Endodermal cell (in vitro differentiated cells): ENCODE measurements at regions not wholly inside any gene's neighbourhood (a gene's known extent, or its start where the extent isn't known, plus 50 kb on each side); places are given as distances from the start of the nearest gene placed in this dataset.

ENCODE experiments used
- DNase-seq: peaks from one replicate; pipeline ENCODE4 v3.0.0-alpha.2; 2017
- H3K27ac ChIP-seq: 2 replicates; pipeline ENCODE4 v1.5.1; 2013; ENCODE audit warnings: mild to moderate bottlenecking, low read depth, low read length, moderate library complexity
- H3K27me3 ChIP-seq: 2 replicates; pipeline ENCODE4 v1.6.1; 2013; ENCODE audit warnings: mild to moderate bottlenecking, low read length, moderate library complexity; ENCODE audit not compliant: insufficient read depth, control insufficient read depth, poor library complexity, severe bottlenecking
- H3K36me3 ChIP-seq: 2 replicates; pipeline ENCODE4 v1.7.0; 2013; ENCODE audit warnings: mild to moderate bottlenecking, low read length, moderate library complexity; ENCODE audit not compliant: control insufficient read depth, insufficient read depth
- H3K4me1 ChIP-seq: one replicate; pipeline ENCODE4 v1.7.0; 2013; ENCODE audit warnings: low read length; ENCODE audit not compliant: control insufficient read depth, insufficient read depth
- H3K4me3 ChIP-seq: 2 replicates; pipeline ENCODE4 v1.5.1; 2013; ENCODE audit warnings: mild to moderate bottlenecking, low read length, moderate library complexity
- H3K9ac ChIP-seq: 2 replicates; pipeline ENCODE4 v1.6.1; 2013; ENCODE audit warnings: mild to moderate bottlenecking, low read length, moderate library complexity; ENCODE audit not compliant: poor library complexity, severe bottlenecking; ENCODE audit errors: extremely low read depth
- H3K9me3 ChIP-seq: 2 replicates; pipeline ENCODE4 v1.6.1; 2013; ENCODE audit warnings: mild to moderate bottlenecking, low read length, moderate library complexity; ENCODE audit not compliant: control insufficient read depth
- H3K27ac Mint-ChIP-seq: 2 replicates; pipeline ENCODE4 v1.8.0; 2020; ENCODE audit warnings: mixed read lengths
- H3K27me3 Mint-ChIP-seq: 2 replicates; pipeline ENCODE4 v1.8.0; 2021; ENCODE audit warnings: mild to moderate bottlenecking, mixed read lengths; ENCODE audit not compliant: insufficient read depth
- H3K36me3 Mint-ChIP-seq: 2 replicates; pipeline ENCODE4 v1.8.0; 2020; ENCODE audit warnings: low read depth, mixed read lengths
- H3K4me1 Mint-ChIP-seq: 2 replicates; pipeline ENCODE4 v1.8.0; 2020; ENCODE audit warnings: mixed read lengths
- H3K4me3 Mint-ChIP-seq: 2 replicates; pipeline ENCODE4 v1.8.0; 2020; ENCODE audit warnings: mild to moderate bottlenecking, moderate library complexity, mixed read lengths
- H3K9me3 Mint-ChIP-seq: 2 replicates; pipeline ENCODE4 v1.8.0; 2020; ENCODE audit warnings: mild to moderate bottlenecking, mixed read lengths
- WGBS, 2 experiments: methylation state at CpG; one replicate each; pipeline versions ENCODE4 v1.1.5 to v1.1.7; 2013; ENCODE audit warnings: missing lambda C conversion rate in 2 of 2, mixed read lengths in 1 of 2; ENCODE audit not compliant: insufficient coverage in 1 of 2, insufficient read length in 1 of 2; 5-methylcytosine and 5-hydroxymethylcytosine counted together
- TF ChIP-seq, protein P1 (sequence below): fragments of 200-600 bp; sonication (generic); conservative IDR thresholded peaks from 2 replicates; pipeline ENCODE4 v1.5.0; 2021; ENCODE audit warnings: antibody characterized with exemption, mild to moderate bottlenecking

DNA sequence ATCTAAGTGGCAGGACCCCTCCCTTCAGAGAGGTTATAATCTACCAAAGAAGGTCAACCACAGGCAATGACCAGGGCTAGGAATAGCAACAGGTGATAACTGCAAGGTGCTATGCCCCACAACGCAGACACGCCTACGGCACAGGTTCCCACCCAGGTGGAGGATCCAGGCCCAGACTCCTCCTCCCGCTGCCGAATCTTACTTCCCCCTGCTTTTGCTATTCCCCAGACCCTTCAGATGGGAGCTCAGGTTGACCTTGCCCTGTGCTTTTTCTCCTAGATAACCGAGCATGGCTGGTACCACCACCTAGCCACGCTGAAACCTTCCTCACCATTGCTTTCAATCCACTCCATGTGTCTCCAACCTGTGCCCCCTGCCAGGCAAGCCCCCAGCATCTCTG, 142.2 kb upstream of the IGF1R start:
- H3K27ac Mint-ChIP-seq: no peak overlapping the region
- H3K36me3 Mint-ChIP-seq: no peaks in the 10 kb centered on the region
- peaks cover 24% of the 10 kb centered on the region for H3K27me3 ChIP-seq
- peaks cover 3% of the 10 kb centered on the region for H3K9me3 Mint-ChIP-seq
- H3K27ac ChIP-seq: no peak overlapping the region
- no peak overlapping the region for H3K9ac ChIP-seq
- no peaks in the 10 kb centered on the region for H3K4me1 ChIP-seq
- no peaks in the 10 kb centered on the region for H3K36me3 ChIP-seq
- no peak overlapping the region for H3K4me3 ChIP-seq
- 97 to 98% methylated on average over 5 to 7 of the region's 7 CpGs for WGBS, 2 experiments
- peaks cover 18% of the 10 kb centered on the region for H3K4me1 Mint-ChIP-seq
- no peak overlapping the region for H3K4me3 Mint-ChIP-seq
- no peak for DNase-seq
- H3K9me3 ChIP-seq: no peaks in the 10 kb centered on the region
- peaks cover 27% of the 10 kb centered on the region for H3K27me3 Mint-ChIP-seq
- TF ChIP-seq, protein P1, sequence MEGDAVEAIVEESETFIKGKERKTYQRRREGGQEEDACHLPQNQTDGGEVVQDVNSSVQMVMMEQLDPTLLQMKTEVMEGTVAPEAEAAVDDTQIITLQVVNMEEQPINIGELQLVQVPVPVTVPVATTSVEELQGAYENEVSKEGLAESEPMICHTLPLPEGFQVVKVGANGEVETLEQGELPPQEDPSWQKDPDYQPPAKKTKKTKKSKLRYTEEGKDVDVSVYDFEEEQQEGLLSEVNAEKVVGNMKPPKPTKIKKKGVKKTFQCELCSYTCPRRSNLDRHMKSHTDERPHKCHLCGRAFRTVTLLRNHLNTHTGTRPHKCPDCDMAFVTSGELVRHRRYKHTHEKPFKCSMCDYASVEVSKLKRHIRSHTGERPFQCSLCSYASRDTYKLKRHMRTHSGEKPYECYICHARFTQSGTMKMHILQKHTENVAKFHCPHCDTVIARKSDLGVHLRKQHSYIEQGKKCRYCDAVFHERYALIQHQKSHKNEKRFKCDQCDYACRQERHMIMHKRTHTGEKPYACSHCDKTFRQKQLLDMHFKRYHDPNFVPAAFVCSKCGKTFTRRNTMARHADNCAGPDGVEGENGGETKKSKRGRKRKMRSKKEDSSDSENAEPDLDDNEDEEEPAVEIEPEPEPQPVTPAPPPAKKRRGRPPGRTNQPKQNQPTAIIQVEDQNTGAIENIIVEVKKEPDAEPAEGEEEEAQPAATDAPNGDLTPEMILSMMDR: no peak

DNA sequence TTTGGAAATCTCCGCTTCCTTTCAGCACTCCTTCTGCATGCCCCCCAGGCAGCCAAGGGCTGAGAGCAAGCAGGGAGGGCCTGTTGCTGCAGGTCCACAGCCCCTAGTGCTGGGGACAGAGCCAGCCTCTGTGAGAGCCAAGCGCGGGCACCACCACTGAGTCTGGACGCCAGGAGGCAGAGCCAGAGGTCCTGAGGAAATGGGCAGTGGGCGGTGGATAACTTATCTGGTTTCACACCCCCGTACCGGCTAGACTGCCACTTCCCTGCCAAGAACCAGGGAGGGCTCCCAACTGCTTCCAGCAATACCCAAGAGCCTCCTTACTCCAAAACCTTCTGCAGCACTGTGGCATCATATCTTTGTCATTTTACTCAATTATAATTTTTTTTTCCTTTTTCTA, 141.6 kb upstream of the IGF1R start:
- Mint-ChIP-seq H3K36me3 (no peaks in the 10 kb centered on the region), H3K27ac (no peak overlapping the region), H3K4me1 (peaks cover 13% of the 10 kb centered on the region), H3K27me3 (peaks cover 27% of the 10 kb centered on the region), H3K9me3 (peaks cover 3% of the 10 kb centered on the region), H3K4me3 (no peak overlapping the region)
- no peaks in the 10 kb centered on the region for H3K36me3 ChIP-seq
- H3K27ac ChIP-seq: no peak overlapping the region
- no peak for DNase-seq
- H3K4me3 ChIP-seq: no peak overlapping the region
- H3K4me1 ChIP-seq: no peaks in the 10 kb centered on the region
- H3K27me3 ChIP-seq: peaks cover 24% of the 10 kb centered on the region
- no peak overlapping the region for H3K9ac ChIP-seq
- TF ChIP-seq, protein P1: no peak
- 87 to 95% methylated on average over 2 to 7 of the region's 7 CpGs for WGBS, 2 experiments
- no peaks in the 10 kb centered on the region for H3K9me3 ChIP-seq

GRCh38 chr15:98513428-98513986, 134.8 kb upstream of the IGF1R start:
- Histone ChIP-seq H3K36me3 (no peaks in the 10 kb centered on the region), H3K4me1 (no peaks in the 10 kb centered on the region), H3K27me3 (peaks cover 5% of the 10 kb centered on the region), H3K4me3 (no peak overlapping the region), H3K9ac (no peak overlapping the region), H3K9me3 (no peaks in the 10 kb centered on the region), H3K27ac (no peak overlapping the region)
- no peak for DNase-seq
- Mint-ChIP-seq H3K4me3 (no peak overlapping the region), H3K27ac (no peak overlapping the region), H3K27me3 (peaks cover 12% of the 10 kb centered on the region), H3K4me1 (peaks cover 6% of the 10 kb centered on the region), H3K36me3 (no peaks in the 10 kb centered on the region), H3K9me3 (peaks cover 3% of the 10 kb centered on the region)
- TF ChIP-seq, protein P1: no peak
- 91 to 96% methylated on average over 4 to 7 of the region's 7 CpGs for WGBS, 2 experiments
